SU-DHL-6 (cell line): ENCODE measurements at regions not wholly inside any gene's neighbourhood (a gene's known extent, or its start where the extent isn't known, plus 50 kb on each side); places are given as distances from the start of the nearest gene placed in this dataset.

Source experiments
- H2AFZ ChIP-seq: fragments of 200-600 bp; sonication (generic); 2 replicates; pipeline ENCODE4 v1.6.1; 2014; ENCODE audit warnings: low read depth, mild to moderate bottlenecking, moderate library complexity, mixed read lengths, antibody characterized with exemption, low read length; ENCODE audit not compliant: severe bottlenecking
- H3F3A ChIP-seq: fragments of 200-600 bp; shearing (Covaris generic); 2 replicates; pipeline ENCODE4 v1.6.0; 2016; ENCODE audit warnings: antibody characterized with exemption, mild to moderate bottlenecking; ENCODE audit not compliant: insufficient read depth
- H3K27ac ChIP-seq: fragments of 200-600 bp; sonication (generic); 2 replicates; pipeline ENCODE4 v1.5.1; 2016; ENCODE audit warnings: low read depth, mild to moderate bottlenecking, low read length, moderate library complexity, mixed read lengths
- H3K27me3 ChIP-seq: fragments of 200-600 bp; sonication (generic), shearing (Covaris generic); 2 replicates; pipeline ENCODE4 v1.6.0; 2014; ENCODE audit warnings: mild to moderate bottlenecking, low read length
- H3K36me3 ChIP-seq: fragments of 200-600 bp; sonication (generic); 2 replicates; pipeline ENCODE4 v1.6.1; 2014; ENCODE audit warnings: mild to moderate bottlenecking, low read length, mixed read lengths
- H3K4me2 ChIP-seq: fragments of 300-600, 200-600 bp; shearing (Covaris generic), sonication (generic); 2 replicates; pipeline ENCODE4 v1.6.0; 2014; ENCODE audit warnings: low read length, low read depth, mild to moderate bottlenecking; ENCODE audit not compliant: poor library complexity, severe bottlenecking
- H3K4me3 ChIP-seq: fragments of 200-600 bp; sonication (generic); 2 replicates; pipeline ENCODE4 v1.5.1; 2014; ENCODE audit warnings: antibody characterized with exemption, low read length, mild to moderate bottlenecking, mixed read lengths; ENCODE audit not compliant: insufficient read depth, poor library complexity, severe bottlenecking
- H3K79me2 ChIP-seq: fragments of 200-600 bp; sonication (generic); 2 replicates; pipeline ENCODE4 v1.6.1; 2014; ENCODE audit warnings: mild to moderate bottlenecking, low read length, moderate library complexity; ENCODE audit not compliant: insufficient read depth
- H3K9ac ChIP-seq: fragments of 200-600 bp; sonication (generic); 2 replicates; pipeline ENCODE4 v1.7.0; 2014; ENCODE audit warnings: mild to moderate bottlenecking, low read length
- H3K9me2 ChIP-seq: fragments of 200-600 bp; sonication (generic); replicated peaks from 2 replicates; pipeline ENCODE4 v1.6.1; 2014; ENCODE audit warnings: low read length; ENCODE audit not compliant: insufficient read depth
- H3K9me3 ChIP-seq: fragments of 200-600 bp; sonication (generic); 2 replicates; pipeline ENCODE4 v1.6.1; 2014; ENCODE audit warnings: low read length, mixed read lengths; ENCODE audit not compliant: insufficient read depth
- H4K20me1 ChIP-seq: fragments of 200-600 bp; sonication (generic); 2 replicates; pipeline ENCODE4 v1.6.1; 2014; ENCODE audit warnings: low read depth, mild to moderate bottlenecking, antibody characterized with exemption, low read length, moderate library complexity, mixed read lengths
- CTCF ChIP-seq: fragments of 200-600 bp; sonication (generic); IDR thresholded peaks from one replicate; pipeline ENCODE4 v1.5.1; 2017; ENCODE audit warnings: antibody characterized with exemption, mild to moderate bottlenecking, low read length, moderate library complexity; ENCODE audit not compliant: insufficient read depth, poor library complexity, severe bottlenecking
- EZH2phosphoT487 ChIP-seq: fragments of 200-600 bp; sonication (generic), shearing (Covaris generic); conservative IDR thresholded peaks from 2 replicates; pipeline ENCODE4 v1.6.1; 2018; ENCODE audit warnings: mild to moderate bottlenecking, antibody characterized with exemption, low read length, moderate library complexity, mixed read lengths

DNA sequence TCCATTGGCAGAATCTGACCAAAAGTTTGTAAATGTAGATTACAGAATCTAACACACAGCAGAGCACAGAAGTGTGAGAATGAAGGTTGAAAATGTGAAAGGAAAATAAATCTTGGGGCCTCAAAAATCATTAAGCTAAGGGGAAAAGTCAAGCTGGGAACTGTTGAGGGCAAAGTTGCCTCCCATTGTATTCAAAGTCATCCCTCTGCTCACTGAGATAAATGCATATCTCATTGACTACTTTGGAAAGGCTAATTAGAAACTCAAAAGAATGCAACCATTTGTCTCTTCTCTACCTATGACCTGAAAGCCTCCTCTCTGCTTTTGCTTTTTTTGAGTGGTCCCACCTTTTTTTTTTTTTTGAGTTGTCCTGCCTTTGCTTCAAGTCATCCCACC, 97.4 kb upstream of the ATF7IP start:
- no peak for TF ChIP-seq EZH2phosphoT487
- TF ChIP-seq CTCF: no peak
- Histone ChIP-seq H4K20me1 (no peaks in the 10 kb centered on the region), H3K9ac (no peak overlapping the region), H3F3A (peaks cover 4% of the 10 kb centered on the region; the same call in 1 of the 2 replicates), H3K27ac (no peak overlapping the region), H3K36me3 (no peaks in the 10 kb centered on the region), H3K9me2 (no peaks in the 10 kb centered on the region), H3K4me2 (no peak overlapping the region), H3K4me3 (no peak overlapping the region), H3K27me3 (no peaks in the 10 kb centered on the region), H3K9me3 (no peaks in the 10 kb centered on the region), H3K79me2 (no peaks in the 10 kb centered on the region), H2AFZ (no peak overlapping the region)

- Histone ChIP-seq H3K9me2 (no peaks in the 10 kb centered on the region), H3K27ac (no peak overlapping the region), H3K79me2 (no peaks in the 10 kb centered on the region), H4K20me1 (no peaks in the 10 kb centered on the region), H3K9me3 (no peaks in the 10 kb centered on the region), H3K36me3 (no peaks in the 10 kb centered on the region), H3F3A (peaks cover 10% of the 10 kb centered on the region), H2AFZ (no peak overlapping the region), H3K4me2 (no peak overlapping the region), H3K9ac (no peak overlapping the region), H3K27me3 (no peaks in the 10 kb centered on the region), H3K4me3 (no peak overlapping the region)
- TF ChIP-seq CTCF: no peak
- TF ChIP-seq EZH2phosphoT487: no peak
These were observed 95.1 kb upstream of the ATF7IP start for GRCh38 chr12:14270392-14270791.

DNA sequence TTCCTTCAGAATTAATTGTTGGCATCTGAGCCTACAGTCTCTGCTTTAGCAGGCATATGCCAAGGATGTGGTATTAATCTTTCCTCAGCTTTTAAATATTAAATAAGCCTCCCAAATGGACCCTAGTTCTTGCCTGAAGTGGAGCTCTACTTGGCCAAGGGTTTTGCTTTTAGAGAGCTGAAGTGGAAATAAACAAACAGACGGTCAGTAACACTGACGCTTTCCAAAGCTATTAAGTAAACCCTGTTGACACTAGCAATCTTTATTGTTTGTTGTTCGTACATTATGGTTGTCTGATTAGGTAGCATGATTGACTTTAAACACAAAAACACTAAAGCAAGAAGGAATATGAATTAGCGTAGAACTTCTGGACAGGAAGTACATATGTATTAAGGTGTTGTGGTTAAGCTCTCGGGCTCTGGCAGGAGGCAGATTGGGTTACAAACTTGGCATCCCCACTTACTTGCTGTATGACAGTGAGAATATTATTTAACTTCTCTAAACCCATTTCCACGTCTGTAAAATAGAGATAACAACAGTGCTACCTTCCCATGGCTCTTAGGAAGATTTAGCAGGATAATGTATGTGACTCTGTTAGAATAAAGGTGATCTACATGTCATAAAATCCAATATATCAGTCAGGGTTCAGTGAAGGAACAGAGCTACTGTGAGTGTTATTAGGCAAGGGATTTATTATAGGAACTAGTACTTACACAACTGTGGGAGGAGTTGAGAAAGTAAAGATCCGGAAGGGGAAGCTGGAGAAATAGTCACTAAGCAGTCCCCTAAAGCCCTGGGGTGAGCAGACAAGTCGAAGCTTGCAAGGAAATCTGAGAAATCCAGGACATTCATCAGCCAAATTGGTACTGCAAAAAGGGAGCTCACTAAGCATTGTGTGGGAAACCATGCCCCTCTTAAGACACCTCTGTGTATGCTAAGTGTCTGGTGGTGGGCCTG, 92.2 kb upstream of the ATF7IP start:
- Histone ChIP-seq H3K9me3 (no peaks in the 10 kb centered on the region), H3F3A (peaks cover 24% of the 10 kb centered on the region), H3K36me3 (no peaks in the 10 kb centered on the region), H3K27ac (peak overlapping the region; percentile 97), H3K9me2 (no peaks in the 10 kb centered on the region), H4K20me1 (no peaks in the 10 kb centered on the region), H2AFZ (peak overlapping the region; percentile 32), H3K4me2 (peak overlapping the region; percentile 70), H3K27me3 (no peaks in the 10 kb centered on the region), H3K4me3 (no peak overlapping the region), H3K79me2 (no peaks in the 10 kb centered on the region), H3K9ac (peak overlapping the region; percentile 68)
- no peak for TF ChIP-seq EZH2phosphoT487
- no peak for TF ChIP-seq CTCF
